HG03135 (cell line): ENCODE measurements at regions not wholly inside any gene's neighbourhood (a gene's known extent, or its start where the extent isn't known, plus 50 kb on each side); places are given as distances from the start of the nearest gene placed in this dataset.
"Not testable (repeated sequence)": the region's sequence is repeated elsewhere in the genome, so short reads cannot be mapped to it uniquely, and the experiment has no call there.

Experiments used
- ATAC-seq: cut with Tn5 transposase; IDR thresholded peaks from one replicate; pipeline ENCODE4 v1.9.1; 2021; ENCODE audit warnings: mild to moderate bottlenecking, moderate library complexity; ENCODE audit not compliant: unreplicated experiment

DNA sequence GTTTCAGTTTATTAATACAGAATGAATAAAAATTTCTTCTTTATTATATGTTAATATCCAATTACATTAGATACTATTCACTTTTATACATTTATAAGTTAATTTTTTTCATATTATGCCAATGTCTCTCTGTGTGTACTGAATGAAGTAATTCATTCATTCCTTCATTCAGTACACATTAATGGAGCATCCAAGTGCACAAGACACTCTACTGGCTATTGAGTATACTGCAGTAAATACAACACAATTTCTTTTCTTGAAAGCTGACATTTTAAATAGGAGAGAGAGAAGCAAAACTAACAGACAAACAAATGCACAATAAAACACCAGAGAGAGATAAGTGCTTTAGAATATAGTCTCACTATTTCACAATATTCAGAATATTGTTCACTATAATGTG is 1038.3 kb upstream of the SPRY2 start:
- ATAC-seq, result no peak

DNA sequence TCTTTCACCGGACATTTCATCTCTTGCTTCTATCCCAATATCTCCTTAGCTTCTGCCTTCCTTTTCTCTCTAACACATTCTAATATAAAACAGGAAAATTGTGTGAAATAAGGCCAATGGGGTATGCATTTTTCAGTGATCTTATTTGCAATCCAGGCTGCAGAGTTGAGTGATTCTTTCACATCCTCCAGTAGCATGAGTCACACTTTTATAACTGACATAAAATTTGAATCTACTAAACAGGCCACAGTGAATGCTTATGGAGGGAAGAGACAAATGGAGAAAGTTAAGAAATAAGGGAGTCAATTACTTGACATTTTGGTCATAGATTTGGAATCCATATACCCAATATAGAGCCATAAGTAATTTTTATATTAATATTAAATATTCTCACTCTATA is 1037.0 kb upstream of the SPRY2 start:
- ATAC-seq, result no peak

DNA sequence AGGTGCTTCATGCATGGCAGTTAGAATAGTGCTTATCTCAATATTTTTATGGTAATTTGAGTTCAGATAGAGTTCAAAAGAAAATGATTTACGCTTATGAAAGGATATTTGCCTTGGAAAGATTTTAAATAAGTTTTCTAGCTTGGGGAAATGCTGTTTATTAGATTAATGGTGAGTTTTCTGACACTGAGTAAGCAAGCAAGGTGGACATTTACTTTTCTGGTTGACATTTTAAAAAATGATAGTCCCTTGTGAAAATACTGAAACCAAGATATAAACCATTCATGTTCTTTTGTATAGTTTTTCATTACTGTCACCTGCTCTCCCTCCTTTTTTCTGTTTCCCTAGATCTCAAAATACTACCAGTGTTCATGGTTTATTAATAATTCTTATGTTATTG is 1034.8 kb upstream of the SPRY2 start:
- ATAC-seq, result no peak

DNA sequence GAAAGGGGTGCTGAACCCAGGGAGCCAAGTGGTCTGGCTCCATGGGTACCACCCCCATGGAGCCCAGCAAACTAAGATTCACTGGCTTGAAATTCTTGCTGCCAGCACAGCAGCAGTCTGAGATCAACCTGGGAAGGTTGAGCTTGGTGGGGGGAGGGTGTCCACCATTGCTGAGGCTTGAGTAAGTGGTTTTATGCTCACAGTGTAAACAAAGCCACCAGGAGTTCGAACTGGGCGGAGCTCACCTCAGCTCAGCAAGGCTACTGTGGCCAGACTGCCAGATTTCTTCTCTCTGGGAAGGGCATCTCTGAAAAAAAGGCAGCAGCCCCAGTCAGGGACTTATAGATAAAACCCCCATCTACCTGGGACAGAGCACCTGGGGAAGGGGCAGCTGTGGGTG is 1021.8 kb upstream of the SPRY2 start:
- not testable (repeated sequence) for ATAC-seq

DNA sequence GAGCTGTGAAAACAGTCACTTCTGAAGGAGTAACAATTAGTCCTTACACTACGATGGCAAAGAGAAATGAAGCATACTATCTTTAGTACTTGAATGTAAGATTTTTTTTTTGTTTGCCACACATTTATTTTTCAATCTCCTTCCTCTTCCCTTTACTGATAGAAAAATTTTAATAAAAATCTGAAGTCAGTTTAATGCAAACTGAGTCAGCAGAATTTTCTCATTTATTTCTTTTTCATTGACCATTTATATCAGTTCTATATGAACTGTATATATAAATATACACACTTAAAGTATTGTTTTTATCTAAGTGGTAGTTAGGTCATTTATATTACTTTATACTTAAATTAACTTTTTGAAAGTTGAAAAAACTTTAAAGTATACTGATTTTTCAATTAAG is 1009.1 kb upstream of the SPRY2 start:
- ATAC-seq, result no peak

DNA sequence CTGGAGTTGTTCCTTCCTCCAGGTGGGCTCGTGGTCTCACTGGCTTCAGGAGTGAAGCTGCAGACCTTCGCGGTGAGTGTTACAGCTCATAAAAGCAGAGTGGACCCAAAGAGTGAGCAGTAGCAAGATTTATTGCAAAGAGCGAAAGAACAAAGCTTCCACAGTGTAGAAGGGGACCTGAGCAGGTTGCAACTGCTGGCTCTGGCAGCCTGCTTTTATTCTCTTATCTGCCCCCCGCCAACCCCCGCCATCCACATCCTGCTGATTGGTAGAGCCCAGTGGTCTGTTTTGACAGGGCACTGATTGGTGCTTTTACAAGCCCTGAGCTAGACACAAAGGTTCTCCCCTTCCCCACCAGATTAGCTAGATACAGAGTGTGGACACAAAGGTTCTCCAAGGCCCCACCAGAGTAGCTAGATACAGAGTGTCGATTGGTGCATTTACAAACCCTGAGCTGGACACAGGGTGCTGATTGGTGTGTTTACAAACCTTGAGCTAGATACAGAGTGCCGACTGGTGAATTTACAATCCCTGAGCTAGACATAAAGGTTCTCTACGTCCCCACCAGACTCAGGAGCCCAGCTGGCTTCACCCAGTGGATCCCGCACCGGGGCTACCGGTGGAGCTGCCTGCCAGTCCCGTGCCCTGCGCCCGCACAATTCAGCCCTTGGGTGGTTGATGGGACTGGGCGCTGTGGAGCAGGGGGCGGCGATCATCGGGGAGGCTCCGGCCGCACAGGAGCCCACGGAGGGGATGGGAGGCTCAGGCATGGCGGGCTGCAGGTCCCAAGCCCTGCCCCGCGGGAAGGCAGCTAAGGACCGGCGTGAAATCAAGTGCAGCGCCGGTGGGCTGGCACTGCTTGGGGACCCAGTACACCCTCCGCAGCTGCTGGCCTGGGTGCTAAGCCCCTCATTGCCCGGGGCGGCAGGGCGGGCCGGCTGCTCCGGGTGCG is 999.5 kb upstream of the SPRY2 start:
- ATAC-seq, result not testable (repeated sequence)

DNA sequence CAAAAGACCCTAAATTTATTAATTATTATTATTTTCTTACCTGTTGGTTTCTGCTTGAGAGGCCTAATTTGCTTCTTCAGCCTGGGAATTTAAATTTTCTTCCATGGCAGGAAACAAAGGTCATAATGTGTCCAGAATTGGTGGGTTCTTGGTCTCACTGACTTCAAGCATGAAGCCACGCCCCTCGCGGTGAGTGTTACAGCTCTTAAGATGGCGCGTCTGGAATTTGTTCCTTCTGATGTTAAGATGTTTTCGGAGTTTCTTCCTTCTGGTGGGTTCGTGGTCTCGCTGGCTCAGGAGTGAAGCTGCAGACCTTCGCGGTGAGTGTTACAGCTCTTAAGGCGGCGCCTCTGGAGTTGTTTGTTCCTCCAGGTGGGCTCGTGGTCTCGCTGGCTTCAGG is 998.7 kb upstream of the SPRY2 start:
- ATAC-seq, result not testable (repeated sequence)

DNA sequence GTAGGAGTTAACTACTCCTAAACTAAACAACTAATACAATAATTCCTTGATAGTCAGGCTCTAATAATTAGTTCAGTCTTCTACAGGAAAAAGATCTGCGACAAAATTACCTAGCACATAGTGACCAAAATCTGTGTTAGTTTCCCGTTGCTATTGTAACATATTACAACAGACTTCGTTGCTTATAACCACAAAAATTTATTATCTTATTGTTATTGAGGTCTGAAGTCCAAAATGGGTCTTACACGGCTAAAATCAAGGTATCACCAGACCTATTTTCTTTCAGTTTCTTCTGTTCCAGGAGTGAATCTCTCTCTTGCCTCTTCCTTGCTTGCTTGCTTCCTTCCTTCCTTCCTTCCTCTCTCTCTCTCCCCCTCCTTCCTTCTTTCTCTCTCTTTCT is 993.6 kb upstream of the SPRY2 start:
- ATAC-seq, result no peak

DNA sequence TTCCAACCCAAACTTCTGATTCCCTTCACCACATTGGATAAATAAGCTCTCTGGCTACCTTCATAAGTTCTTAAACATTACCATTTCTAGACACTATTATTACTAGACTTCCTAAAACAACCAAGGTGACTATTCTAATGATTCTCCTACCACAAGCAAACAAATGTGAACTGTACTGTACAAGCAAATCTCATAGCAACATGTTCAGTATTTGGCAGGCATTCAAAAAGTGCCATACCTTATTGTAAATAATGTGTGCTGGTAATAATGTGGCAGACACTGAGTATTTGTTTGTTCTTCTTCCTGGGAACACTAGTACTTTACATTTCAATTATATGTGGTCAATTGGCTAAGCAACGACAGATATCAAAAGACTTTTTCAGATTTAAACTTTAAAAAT is 986.0 kb upstream of the SPRY2 start:
- no peak for ATAC-seq

DNA sequence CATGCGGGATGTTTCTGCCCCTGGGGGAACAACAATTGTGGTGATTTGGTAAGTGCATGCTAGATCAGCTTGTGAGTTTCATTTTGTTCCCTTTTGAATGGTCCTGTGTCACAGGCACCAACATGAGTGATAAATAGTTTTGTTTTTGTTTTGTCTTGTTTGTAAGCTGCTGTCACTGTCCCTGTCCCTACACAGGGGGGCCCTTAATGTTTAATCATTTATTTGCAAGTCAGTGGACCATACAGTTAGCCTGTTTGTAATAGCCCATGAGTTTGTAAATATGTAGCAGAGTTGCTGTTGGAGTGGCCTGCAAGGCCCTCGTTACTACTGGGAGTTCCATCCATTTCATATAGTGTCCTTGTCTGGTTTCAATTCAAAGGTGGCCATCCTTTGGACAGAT is 979.6 kb upstream of the SPRY2 start:
- ATAC-seq, result no peak

DNA sequence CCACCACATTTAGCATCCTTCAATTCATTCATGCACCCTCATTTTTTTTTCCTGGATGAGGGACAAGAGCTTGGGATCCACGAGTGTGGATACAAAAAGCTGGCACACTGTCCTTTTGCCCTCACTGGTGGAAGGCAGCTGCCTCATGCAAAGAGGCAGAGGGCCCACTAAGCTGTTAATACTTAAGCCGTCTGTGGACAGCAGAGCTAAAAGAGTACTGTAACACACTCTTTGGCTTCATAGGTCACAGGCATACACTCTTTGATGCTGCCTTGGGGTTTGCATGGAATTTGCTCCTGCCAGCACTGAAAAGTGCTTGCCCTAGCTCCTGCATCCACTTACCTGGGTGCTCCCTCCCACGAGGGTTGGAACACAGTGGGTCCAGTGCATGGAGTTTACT is 978.4 kb upstream of the SPRY2 start:
- ATAC-seq, result no peak

DNA sequence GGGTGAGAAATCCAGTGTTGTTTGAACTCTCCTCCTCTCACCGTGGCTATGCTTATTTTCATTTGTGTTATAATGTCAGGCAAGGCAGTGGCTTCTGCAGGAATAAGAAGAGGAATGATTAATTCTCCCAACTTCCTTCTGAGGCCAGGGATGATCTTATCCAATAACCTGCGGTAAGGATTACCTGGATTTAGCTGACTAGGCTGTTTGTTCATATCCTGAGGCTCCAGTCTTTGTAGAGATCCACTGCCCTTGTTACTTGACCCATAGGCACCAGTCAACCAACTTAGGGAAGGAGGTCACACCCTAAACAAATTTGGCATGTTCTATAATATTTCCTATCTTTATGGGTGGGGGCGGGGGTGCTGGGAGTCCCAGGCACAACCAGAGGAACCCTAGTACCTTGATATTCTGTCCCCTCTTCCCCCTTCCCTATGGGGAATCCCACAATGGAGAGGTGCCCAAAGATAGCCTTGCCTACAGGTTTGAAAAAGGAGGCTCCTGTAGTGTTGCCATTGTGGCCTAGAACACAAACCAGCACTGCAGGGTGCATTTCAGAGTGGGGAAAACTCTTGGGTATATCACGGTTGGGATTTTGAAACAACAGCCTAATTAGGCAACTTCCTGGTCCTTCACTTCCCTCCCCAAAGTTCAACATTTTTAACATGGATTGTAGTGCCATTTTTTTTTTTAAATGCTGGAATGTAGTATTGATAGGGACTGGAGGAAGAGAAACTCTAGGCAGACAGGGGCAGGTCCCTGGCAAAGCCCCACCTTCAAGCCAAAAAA is 977.5 kb upstream of the SPRY2 start:
- ATAC-seq, result no peak

DNA sequence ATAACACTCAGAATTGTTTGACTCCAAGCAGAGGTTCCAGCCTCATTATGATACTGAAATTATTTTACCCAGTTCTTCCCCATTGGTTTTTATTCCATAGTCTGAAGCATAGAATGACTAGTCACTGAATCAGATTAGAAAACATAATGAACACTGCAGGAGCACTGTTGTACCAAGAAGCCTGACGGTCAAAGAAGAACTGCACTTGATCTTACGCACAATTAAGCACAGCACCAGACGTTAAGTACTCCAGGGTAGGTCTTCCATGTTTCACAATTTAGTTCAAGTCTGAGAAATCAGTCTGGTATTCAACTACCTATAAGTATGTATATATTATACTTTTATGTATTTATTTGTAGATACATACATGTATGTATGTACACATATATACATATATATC is 973.5 kb upstream of the SPRY2 start:
- no peak for ATAC-seq

DNA sequence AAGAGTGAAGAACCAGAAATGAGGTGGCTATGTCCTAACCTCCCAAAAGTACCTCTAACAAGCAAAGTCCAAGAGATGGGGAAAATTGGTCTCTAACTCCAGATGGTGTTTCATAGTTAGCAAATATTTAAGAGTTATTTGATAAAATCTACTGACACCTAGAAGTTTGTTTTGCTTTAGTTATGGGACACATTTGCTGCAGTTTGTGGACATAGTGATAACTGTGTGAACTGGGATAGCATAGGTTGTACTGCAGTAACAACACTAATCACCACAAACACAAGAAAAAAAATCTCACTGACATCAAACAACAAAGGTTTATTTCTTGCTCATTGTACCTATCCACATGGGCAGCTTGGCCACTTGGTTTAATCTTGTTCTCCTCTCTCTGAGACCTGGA is 965.0 kb upstream of the SPRY2 start:
- no peak for ATAC-seq

DNA sequence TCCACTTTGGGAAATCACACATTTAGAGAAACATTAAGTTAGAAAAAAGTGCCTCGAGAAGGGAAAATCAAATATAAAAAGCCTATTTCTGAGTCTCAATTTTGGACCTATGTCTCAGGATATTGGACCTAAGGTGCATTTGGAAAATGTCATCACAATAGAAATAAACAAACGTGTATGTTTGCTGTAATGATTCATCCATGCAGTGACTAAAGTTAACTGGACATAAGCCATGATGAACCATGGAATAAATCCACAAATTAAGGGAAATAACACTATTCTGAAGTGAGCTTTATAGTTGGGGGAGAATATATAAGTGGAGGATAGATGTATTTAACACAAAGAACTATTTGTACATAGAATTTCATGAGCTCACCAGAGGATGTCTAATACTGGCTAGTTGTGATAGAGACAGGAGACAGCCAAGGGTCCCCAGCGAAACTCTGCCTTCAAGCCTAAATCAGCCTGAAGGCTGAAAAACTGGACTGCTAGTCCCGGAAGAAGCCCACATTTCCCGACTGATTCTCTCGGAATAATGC is 963.3 kb upstream of the SPRY2 start:
- ATAC-seq, result no peak

DNA sequence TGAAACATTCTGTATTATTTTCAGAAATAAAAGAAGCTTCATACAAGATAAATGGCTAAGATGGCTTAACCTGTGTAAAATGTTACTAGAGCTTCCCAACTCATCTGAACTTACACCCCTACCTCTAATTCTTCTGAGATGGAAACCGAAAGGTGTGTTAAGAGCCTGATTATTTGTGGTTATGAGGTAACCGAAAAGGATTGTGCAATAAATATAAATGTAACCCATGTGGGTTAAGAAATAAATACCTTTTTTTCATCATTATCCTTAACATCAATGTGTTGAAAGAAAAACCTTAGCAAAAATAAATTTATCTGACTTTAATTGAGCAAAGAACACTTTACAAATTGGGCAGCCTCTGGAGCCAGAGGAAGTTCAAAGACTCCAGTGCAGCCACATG is 961.8 kb upstream of the SPRY2 start:
- no peak for ATAC-seq

DNA sequence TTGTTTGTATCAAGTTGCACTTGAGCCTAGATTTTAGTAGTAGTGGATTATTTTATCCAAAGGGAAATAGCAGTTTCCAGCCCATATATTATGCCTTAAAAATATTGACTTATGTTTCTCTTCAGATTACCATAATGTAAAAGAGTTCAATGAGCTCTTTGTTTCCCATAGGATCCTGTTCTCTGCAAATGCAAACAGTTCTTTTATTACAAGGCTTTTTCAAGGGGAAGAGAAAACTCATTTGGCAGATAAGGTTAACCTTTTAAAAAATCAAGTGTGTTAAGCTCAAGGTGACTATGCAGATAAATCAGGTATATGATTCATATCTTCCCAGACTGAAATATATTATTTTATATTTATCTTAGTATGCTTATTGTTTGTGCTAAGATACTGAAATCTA is 961.2 kb upstream of the SPRY2 start:
- no peak for ATAC-seq

DNA sequence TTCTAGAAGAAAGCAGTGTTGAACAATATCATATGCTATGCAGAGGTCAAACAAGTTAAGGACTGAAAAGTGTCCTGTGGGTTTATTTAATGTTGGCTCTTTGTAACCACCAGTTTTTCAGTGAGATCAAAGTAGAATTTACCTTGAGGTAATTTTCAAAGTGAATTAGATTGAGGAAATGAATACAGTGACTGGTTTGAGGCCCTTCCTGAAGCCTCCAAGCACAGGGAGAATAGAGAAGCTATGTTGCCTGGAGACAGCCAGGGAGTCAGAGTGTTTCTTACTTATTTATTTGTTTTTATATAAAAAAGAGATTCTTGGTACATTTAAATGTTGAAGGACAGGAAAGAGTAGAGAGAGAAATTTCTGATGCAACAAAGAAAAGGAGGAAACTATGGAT is 954.3 kb upstream of the SPRY2 start:
- ATAC-seq, result no peak

DNA sequence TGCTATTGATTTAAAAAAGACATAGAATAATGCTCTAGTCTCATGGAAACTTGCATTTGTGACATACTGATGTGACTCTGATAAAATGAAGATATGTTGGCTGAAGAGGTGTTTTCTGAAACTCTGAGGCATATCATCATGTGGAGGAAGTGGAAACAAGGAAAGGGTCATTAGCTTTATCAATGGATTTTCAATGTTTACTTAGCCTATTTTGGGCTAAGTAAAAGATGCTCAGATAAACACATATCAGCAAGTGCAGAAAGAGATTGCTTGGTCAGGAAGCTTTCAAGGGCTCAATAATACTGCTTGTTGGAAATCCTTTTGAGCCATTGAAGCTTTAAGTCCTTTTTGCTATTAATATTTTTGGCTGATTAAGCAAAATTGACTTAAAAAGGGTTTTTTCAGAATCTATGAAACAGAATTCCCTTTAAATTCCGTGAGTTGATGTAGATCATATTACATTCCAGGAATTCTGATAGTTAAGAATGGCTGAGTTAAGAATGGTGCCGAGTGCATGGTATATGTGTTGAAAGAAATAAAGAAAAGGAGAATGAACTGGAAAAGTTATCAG is 952.8 kb upstream of the SPRY2 start:
- ATAC-seq, result no peak

DNA sequence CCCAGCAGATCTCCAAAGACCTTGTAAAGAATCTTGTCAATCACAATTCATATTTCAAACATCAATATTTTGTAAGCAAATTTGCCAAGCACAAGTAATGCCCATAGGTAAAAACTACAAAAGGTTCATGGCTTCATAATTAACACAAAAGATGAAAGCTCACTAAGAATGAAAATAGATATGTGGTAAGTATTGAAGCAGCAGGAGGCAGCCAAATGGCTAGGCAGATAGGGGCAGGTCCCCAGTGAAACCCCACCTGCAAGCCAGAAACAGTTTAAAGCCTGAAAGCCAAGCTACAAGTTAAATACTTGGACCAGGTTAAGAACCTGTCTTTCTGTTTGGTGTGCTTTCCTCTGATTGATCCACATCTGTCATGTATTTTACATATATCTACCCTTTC is 942.6 kb upstream of the SPRY2 start:
- ATAC-seq, result no peak

DNA sequence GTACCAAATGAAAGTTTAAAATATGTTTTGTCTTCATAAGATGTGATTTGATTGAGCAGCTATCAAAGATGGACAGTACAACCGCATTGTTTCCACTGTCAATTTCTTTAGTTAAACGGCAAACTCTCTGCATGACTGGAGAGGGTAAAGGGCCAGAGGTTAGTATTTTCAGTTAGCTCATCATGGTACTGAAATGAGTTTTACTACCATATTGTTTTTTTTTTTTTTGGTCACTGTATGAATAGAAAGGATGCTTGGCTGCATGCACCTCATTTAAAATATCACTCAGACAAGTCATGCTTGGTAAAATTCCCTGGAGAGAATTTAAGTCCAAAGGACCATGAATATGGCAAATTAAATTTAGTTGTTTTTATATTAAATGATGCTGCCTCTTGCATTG is 942.1 kb upstream of the SPRY2 start:
- no peak for ATAC-seq
